ENCODE measurements at regions not wholly inside any gene's neighbourhood (a gene's known extent, or its start where the extent isn't known, plus 50 kb on each side); places are given as distances from the start of the nearest gene placed in this dataset.
"Not testable (repeated sequence)": the region's sequence is repeated elsewhere in the genome, so short reads cannot be mapped to it uniquely, and the experiment has no call there.

DNA sequence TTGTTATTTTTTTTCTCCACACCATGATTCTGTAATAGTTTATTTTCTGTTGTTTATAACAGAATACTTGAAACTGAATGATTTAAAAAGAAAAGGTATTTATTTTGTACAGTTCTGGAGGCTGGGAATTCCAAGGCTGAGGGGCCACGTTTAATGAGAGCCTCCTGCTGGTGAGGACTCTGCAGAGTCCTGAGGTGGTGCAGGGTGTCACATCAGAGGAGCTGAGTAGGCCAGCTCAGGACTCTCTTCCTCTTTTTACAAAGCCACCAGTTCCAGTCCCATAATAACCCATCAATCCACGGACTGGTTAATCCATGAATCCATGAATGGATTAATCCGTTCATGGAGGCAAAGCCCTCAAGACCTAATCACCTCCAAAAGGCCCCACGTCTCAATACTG lies 71.6 kb downstream of the TFAP2A start:
- DNase-seq (ENCODE audit: low read depth): no peak

DNA sequence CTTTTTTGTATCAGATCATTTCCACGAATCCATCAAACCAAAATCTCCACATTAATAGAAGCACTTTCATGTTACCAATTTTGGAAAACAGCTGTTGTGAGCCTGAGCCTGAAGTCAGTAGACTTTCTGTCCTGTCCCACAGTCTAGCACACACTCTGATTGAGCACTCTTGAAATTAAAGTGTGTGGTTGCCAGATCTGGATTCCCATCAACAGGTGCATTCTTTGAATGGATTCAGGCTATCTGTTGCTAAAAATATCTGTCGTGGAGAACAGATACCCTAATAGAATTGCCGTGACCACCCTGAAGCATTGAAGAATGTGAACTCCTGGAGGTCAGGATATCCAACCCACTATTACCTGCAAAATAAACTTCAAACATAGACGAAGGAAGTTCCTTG lies 73.3 kb downstream of the TFAP2A start:
- DNase-seq (ENCODE audit: low read depth): no peak

DNA sequence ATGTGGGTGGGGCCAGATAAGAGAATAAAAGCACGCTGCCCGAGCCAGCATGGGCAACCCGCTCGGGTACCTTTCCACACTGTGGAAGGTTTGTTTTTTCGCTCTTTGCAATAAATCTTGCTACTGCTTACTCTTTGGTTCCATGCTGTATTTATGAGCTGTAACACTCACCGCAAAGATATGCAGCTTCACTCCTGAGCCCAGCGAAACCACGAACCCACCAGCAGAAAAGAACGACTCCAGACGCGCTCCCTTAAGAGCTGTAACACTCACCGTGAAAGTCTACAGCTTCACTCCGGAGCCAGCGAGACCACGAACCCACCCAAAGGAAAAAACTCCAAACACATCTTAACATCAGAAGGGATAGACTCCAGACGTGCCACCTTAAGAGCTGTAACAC lies 76.7 kb downstream of the TFAP2A start:
- no peak for DNase-seq (ENCODE audit: low read depth)

DNA sequence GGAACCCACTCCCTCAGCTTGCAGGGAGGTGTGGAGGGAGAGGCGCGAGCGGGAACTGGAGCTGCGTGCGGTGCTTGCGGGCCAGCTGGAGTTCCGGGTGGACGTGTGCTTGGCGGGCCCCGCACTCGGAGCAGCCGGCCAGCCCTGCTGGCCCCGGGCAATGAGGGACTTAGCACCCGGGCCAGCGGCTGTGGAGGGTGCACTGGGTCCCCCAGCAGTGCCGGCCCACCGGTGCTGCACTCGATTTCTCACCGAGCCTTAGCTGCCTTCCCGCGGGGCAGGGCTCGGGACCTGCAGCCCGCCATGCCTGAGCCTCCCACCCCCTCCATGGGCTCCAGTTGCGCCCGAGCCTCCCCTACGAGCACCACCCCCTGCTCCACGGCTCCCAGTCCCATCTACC lies 77.5 kb downstream of the TFAP2A start:
- DNase-seq (ENCODE audit: low read depth): not testable (repeated sequence)

DNA sequence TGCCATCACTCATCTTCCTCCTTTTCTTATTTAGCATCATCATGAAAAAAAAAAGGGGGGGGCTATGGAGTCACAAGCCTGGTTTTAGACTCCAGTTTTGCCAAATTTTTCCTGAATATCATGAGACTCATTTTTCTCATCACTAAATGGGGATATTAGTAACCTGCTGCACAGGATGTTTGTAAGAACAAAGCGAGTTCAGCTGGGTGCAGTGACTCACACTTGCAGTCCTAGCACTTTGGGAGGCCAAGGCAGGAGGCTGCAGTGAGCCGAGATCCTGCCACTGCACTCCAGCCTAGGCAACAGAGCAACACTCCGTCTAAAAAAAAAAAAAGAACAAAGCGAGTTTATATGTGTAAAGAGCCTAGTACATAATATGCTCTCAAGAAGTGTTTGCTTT lies 82.8 kb downstream of the TFAP2A start:
- no peak for DNase-seq (ENCODE audit: low read depth)

DNA sequence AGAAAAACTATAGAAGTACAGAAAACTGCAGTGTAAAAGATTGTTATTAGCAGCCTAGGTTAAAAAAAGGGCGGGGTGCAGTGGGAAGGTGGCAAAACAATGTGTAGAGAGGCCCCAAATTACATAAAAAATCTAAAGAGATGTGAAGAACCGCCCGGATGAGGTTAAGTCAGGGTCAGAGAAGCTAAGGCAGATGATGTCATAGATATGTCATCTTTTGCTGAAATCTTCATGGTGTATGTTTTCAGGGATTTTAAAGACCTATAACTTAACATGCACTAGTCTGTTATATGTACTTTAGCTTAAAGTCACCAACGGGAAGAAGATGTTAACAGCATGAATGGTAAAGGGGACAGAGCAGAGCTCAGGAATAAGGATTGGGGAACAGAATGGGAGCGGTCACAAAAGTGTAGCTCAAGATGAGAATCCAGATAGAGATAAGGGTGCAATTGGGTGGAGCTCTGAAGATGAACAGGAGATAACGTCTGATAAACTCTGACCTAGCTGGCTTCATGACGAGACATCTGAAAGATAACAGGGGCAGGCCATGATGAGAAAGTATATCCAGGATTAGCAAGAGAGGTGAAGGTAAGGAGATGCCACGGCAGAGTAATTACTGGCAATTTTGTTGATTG lies 83.4 kb downstream of the TFAP2A start:
- no peak for DNase-seq (ENCODE audit: low read depth)

DNA sequence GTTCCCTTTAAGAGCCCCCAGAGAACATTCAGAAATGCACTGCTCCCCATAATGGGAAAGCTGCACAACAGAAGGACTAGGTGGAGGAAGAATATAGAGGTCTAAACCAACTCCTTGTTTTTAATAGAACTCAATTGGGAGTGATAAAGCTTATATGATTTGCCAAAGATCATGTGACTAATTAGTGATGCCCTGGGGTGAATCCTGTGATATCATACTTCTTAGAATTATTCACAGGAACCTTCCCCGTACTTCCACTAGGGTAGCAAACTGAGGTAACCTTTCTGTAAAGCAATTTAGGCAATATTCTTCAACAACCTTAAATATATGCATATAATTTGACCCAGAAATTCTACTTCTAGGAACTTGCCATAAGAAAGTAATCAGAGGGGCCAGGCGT lies 84.4 kb downstream of the TFAP2A start:
- no peak for DNase-seq (ENCODE audit: low read depth)

DNA sequence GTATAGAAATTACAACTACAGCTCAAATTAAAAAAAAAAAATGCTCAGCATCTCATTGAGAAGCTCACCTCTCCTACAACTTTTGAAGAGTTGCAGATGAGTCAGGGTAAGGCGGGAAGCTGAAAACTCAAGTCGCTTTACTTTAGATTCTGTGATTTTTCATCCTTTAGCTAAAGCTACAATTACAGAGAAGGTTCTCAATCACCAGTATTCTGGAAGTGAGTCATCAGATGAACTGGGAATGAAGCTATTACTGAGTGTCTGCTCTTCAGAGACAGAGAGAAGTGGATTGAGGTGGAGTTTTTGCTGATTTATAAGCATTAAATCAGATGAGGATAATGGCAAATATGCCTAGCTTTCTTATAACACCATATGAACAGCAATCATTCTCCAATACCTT lies 91.9 kb downstream of the TFAP2A start:
- DNase-seq (ENCODE audit: low read depth): no peak

DNA sequence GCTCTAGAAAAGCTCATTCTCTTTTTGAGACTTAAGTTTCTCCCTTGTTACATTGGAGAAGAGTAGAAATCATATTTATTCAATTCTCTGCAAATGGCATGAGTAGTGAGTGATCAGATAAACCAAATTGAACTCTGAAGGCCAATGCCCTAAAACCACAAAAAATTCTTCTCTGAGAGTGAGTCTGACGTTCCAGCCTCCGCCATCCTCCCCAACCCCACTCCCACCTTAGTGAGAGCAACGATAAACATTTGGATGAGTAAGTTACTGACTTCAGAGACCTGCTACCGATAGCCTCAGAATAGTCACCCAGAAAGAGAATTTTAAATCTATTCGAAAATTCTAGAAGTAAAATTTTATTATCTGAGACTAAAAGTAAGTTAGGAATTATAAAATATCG lies 94.6 kb downstream of the TFAP2A start:
- no peak for DNase-seq (ENCODE audit: low read depth)

DNA sequence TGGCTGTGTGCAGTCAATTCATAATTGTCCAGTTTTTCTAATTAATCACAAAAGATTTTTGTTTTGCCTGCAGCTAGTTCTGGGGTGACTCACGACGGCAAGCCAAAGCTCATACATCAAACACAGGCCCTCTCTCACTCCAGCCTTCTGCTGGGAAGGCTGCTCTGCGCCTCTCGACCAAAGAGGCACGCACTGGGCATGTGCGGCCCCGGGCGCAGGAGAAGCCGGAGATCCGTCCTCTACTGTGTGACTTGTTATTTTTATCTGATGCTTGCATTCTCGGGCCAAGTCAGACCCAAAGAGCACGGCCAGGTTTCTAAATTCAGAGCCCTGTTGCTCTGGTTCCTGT lies 98.5 kb downstream of the TFAP2A start:
- DNase-seq (ENCODE audit: low read depth): no peak

DNA sequence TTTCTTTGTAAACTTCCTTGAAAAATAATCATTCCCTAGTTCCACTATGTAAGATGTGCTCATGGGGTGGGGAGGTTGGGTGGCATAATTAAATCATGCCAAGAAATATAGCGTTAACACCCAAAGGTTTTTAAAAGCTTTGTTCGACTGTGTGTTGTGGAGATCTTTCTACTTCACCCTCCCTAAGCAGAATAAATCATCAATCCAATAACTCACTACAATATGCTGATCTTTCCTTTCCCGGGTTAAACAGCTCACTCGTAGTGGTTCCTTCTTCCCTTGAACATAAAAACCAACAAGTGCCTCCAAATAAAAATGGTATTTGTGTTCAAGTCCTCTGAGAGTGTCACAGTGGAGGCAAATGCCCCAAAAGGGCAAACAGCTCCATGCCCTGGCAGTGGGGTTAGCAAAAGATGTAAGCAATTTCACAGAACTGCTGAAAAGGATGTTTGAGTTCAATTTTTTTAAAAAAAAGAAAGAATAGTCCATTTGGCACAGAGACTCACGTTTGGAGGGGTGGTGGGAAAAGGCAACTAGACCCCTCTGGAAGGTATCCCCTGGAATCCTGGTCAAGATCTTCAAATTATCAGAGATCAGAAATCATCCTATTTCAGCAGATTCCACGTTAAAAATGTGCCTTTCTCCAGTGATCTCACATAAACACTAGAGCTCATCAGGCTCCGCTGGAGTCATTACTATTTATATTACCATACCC lies 99.1 kb downstream of the TFAP2A start:
- DNase-seq (ENCODE audit: low read depth): no peak

DNA sequence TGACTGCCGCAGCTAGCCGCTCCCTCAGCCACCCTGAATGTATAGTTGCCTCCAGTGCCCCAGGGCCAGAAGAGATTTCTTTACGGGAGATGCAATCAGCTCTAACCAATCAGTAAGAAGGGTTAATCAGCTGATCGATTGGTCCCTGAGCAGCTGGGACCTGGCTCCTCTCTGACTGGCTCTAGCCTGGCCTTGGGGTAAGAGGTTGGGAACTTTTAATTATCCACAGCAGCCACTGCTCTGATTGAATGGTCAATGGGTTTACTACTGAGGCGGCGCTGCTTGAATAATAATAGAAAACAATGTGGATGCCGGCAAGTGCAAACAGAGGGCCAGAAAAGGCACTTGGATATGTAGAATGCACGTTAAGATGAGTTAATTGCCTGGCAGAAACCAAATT lies 99.8 kb downstream of the TFAP2A start:
- no peak for DNase-seq (ENCODE audit: low read depth)

DNA sequence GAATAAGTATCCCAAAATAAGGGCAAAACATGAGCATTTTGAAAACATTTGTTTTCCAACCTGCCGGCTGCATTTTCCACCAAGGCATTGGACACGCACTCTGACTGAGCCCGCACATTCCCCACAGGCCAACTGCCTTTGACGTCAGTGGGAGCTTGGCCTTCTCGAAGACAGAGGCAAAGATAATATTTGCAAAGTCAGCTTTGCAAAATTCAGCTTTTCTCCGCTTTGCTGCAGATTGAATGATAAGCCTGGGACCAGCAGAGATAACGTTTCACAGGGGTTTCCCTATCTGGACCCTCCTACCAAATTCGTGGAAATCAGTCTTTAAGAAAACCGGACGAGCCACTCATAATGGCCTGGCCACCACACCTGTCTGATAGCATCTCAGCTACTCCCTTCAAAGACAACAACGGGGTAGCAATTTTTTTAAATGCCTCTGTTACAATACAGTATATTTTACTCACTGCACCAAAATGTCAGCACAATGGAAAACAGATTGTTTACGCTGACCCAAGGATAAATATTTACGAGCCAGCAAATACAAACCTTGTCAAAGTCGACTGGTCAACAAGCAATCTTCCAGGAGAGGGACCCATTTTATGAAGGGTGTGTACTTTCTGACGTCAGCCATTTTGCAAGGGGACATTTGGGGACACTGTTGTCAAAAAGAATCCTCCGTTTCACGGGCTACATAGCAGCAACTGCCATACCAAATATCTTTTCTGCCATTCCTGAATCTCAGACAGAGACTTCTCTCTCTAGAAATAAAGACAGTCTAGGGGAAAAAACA lies 100.5 kb downstream of the TFAP2A start:
- DNase-seq (ENCODE audit: low read depth): no peak

DNA sequence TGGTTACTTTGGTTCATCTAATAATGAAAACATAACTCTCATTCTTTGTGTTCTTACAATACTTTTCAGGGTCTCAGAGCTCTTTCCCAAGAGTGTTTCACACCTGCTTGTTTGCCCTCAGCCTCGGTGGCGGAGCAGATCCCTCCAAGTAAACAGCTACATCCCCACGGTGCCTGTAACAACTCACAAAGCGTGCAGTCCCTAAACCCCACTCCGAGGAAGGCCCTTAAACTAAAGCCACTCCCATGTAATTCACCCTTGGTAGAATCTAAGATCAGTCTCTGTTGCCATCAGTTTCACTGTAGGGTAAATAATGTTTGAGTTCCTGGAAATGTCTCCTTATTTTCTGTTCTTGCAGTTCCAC lies 101.1 kb downstream of the TFAP2A start:
- no peak for DNase-seq (ENCODE audit: low read depth)

DNA sequence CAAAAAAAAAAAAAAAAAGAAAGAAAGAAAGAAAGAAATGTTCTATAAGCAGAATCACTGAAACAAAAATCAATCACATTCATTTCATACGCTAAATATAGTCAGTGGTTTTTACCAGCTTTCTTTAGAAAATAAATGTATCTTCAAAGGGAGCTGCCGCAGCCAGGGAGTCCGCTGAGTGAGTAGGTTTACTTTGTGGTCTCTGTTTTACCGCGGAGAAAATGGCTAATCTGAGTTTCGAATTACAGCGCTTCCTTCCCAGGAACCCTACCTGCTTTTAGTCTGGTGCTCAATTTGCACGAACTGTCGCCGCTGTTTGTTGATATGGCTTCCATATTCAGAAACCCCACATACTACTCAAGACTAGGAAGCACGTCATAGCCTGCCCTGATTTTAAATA lies 102.4 kb downstream of the TFAP2A start:
- no peak for DNase-seq (ENCODE audit: low read depth)

DNA sequence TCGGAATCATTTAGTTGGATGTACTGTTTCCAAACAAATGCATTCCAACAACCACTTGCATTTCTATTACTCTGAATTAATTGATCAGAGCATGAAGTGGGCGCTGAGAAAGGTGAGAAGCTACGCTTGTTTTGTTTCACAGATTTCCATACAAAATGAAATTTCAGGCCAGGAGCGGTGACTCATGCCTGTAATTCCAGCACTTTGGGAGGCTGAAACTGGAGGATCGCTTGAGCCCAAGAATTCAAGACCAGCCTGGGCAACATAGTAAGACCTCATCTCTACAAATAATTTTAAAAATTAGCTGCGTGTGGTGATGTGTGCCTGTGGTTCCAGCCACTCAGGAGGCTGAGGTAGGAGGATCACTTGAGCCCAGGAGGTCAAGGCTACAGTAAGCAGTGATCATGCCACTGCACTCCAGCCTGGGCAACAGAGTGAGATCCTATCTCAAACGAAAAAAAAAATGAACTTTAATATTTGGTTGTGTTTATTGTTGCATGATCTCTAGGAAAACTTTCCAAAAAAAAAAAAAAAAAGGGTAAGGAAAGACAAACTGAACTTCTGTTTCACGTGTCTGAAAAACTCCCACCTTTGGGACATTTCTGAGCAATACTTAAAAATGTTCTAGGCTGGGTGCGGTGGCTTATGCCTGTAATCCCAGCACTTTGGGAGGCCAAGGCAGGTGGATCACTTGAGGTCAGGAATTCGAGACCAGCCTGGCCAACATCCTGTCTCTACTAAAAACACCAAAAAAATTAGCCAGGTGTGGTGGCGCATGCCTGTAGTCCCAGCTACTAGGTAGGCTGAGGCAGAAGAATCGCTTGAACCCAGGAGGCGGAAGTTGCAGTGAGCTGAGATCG lies 103.1 kb downstream of the TFAP2A start:
- not testable (repeated sequence) for DNase-seq (ENCODE audit: low read depth)

DNA sequence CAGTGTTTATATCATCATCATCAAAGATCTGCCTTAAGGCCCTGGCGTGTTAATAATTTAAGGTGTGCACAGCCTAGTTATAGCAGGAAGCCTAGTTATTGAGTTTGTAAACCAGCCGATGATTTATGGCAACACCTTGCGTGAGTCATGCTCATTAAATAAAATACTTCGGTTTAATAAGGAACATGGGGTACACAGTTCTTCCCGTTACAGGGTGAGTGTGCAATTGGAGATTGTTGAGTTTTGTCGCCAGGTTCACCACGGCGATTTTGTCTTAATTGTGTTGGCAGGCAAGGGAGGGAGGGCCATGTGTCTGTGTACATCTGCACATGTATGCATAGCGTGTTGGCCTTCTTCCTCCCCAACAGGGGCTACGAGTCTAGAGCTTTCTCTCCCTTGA lies 104.0 kb downstream of the TFAP2A start:
- DNase-seq (ENCODE audit: low read depth): no peak

DNA sequence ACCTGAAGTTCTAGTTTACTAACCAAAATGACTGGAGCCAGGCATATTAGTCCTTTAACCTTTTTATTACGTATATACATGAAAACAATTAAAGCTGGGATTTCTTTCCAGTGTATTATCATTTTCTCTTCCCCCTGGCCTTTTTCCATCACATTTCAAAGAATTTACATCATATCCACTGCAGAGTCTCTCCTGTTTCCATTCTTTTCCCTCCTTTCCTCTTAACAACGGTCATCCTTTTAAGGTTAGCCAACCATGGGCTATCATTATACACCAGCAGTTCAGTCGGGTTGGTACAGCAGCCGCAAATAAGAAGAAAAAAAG lies 104.6 kb downstream of the TFAP2A start:
- DNase-seq (ENCODE audit: low read depth): no peak

DNA sequence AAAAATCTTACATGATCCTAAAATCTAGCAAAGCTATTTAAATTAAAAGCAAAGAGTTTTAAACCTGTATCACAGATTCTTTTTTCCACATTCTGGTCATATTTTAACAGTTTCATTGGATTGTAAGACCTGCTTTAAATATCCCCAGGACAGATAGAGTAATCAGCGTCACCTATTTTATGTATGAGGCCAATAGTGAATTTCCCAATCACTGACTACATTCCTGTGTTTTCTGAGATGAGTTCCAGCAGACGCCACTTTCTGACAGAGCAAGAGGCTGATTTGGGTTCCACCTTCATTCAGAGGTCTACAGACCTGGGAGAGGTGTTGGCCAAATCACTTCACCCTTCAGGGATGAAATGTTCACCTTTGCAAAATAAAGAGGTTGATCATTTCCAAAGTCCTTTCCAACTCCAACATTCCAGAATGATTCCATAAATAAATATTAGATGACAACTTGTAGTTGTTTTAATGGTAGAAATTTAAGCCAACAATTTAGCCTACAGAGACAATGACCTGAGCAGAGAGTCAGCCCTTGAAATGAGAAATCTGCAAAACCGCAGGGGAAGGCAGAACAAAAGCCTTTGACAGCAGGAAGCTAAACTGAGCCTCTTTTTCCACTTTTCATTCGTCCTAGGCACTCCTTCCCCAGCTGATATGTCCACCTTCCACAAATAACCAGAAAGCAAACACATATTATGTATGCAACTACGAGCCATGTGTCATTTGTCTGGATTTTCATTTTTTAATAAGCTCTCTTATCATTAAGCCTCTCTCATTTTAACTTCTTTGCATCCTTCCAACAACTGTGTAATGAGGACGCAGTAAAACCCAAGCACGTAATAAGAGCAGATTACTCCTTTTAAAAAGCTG lies 105.2 kb downstream of the TFAP2A start:
- no peak for DNase-seq (ENCODE audit: low read depth)

DNA sequence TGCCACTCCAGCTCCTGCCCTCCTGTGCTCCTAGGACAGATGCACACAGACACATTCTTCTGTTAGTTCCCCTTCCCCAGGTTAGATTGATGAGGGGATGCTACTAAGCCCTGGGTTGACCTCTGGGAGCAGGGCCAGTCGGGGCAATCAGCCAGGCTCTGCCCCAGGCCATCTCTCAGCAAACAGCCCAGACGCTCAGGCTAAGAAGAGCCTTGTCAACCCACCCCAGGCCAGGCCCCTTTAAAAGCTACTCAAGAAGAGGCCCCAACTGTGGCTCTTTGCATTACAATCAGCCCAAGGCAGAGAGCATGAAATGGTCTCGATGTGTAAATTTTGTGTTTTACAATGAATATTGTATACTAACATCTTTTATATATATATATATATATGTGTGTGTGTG lies 107.4 kb downstream of the TFAP2A start:
- DNase-seq (ENCODE audit: low read depth): no peak

DNA sequence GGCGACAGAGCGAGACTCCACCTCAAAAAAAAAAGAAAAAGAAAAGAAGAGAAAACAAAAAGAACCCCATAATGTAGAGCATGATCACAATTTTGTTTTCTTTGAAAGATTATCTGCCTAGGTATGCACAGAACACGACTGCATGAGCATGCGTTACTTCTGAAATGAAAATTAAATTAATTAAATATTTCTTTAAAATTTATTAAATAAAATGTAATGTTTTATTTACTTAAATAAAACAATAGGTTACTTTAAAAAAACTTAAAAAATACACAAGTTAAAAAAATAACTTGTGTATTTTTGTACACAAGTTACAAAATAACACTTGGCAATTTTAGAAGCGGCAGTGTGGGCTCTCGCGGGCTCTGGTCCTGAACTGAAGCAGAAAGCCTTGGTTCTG lies 107.8 kb downstream of the TFAP2A start:
- no peak for DNase-seq (ENCODE audit: low read depth)
